ENCODE measurements at regions not wholly inside any gene's neighbourhood (a gene's known extent, or its start where the extent isn't known, plus 50 kb on each side); places are given as distances from the start of the nearest gene placed in this dataset.

DNA sequence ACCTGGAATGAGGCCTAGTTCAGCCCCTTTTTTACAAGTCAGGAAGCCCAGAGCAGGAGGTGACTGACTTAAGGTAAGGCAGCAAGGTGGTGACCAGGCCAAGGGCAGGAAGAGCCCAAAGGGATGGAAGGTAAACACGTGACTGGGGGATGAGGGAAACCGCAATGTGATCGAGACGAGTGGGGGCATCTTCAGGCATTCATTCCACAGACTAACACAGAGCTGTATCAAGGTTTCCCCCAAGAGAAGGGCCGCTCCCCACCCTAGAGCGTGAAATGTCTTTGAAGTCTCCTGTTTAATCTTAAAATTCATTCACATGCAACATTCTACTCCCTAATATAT, 76.3 kb upstream of the PIM1 start:
- DNase-seq (ENCODE audit: low read depth, low spot score): no peak
- H3K4me1 Mint-ChIP-seq: no peaks in the 10 kb centered on the region
- no peaks in the 10 kb centered on the region for H3K27me3 Mint-ChIP-seq (ENCODE audit: low read depth)
- H3K4me3 Mint-ChIP-seq: no peak overlapping the region
- no peak overlapping the region for H3K27ac Mint-ChIP-seq (ENCODE audit: unreplicated experiment)
- H3K9me3 Mint-ChIP-seq: no peaks in the 10 kb centered on the region
- H3K36me3 Mint-ChIP-seq (ENCODE audit: low read depth): no peaks in the 10 kb centered on the region
- TF ChIP-seq CTCF (conservative IDR thresholded peaks at IDR 0.05): no peak

- H3K36me3 Mint-ChIP-seq (ENCODE audit: low read depth): no peaks in the 10 kb centered on the region
- no peak overlapping the region for H3K27ac Mint-ChIP-seq (ENCODE audit: unreplicated experiment)
- H3K4me3 Mint-ChIP-seq: no peak overlapping the region
- no peaks in the 10 kb centered on the region for H3K27me3 Mint-ChIP-seq (ENCODE audit: low read depth)
- H3K9me3 Mint-ChIP-seq: no peaks in the 10 kb centered on the region
- TF ChIP-seq CTCF (conservative IDR thresholded peaks at IDR 0.05): no peak
- no peaks in the 10 kb centered on the region for H3K4me1 Mint-ChIP-seq
- no peak for DNase-seq (ENCODE audit: low read depth, low spot score)
Observed at GRCh38 chr6:37095997-37096396, 74.0 kb upstream of the PIM1 start.

DNA sequence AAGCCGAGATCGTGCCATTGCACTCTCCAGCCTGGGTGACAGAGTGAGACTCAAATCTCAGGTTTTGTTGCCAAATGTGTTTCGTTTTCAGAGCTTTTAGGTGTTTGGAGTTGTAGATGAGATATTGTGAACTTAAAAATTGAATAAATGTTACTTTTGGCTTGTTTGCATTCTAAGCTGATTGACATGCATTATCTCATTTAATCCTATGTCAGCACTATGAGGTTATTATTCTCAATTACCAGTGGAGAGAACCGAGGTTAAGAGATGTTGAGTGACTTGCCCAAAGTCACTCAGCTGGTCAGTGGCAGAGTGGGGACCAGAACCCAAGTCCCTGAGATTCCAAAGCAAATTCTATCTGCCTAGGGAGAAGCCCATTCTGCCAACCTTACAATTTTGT, 72.6 kb upstream of the PIM1 start:
- H3K27me3 Mint-ChIP-seq (ENCODE audit: low read depth): no peaks in the 10 kb centered on the region
- H3K27ac Mint-ChIP-seq (ENCODE audit: unreplicated experiment): no peak overlapping the region
- no peak overlapping the region for H3K4me3 Mint-ChIP-seq
- TF ChIP-seq CTCF (conservative IDR thresholded peaks at IDR 0.05): no peak
- peaks cover 7% of the 10 kb centered on the region for H3K4me1 Mint-ChIP-seq
- H3K9me3 Mint-ChIP-seq: no peaks in the 10 kb centered on the region
- no peak for DNase-seq (ENCODE audit: low read depth, low spot score)
- no peaks in the 10 kb centered on the region for H3K36me3 Mint-ChIP-seq (ENCODE audit: low read depth)

DNA sequence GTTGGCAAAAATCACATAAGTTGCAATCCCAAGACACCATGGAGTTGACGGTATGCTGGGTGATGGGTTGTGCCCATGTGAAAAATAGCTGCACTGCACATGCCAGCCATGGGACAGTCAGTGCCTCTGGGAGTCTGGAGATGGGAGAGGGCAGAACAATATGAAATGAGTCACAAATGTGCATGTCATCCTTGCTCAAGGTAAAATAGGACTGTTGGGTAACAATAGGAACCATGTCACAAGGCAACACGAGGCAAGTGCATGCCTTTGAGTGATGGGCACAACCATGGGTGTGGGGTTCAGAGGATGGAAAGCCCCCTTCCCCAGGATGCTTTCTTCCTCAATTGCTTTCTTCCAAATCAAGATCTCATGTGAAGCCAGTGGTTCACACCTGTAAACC, 70.5 kb upstream of the PIM1 start:
- peaks cover 24% of the 10 kb centered on the region for H3K4me1 Mint-ChIP-seq
- H3K9me3 Mint-ChIP-seq: no peaks in the 10 kb centered on the region
- H3K27ac Mint-ChIP-seq (ENCODE audit: unreplicated experiment): no peak overlapping the region
- H3K36me3 Mint-ChIP-seq (ENCODE audit: low read depth): no peaks in the 10 kb centered on the region
- no peak for DNase-seq (ENCODE audit: low read depth, low spot score)
- H3K27me3 Mint-ChIP-seq (ENCODE audit: low read depth): no peaks in the 10 kb centered on the region
- no peak for TF ChIP-seq CTCF (conservative IDR thresholded peaks at IDR 0.05)
- H3K4me3 Mint-ChIP-seq: no peak overlapping the region

DNA sequence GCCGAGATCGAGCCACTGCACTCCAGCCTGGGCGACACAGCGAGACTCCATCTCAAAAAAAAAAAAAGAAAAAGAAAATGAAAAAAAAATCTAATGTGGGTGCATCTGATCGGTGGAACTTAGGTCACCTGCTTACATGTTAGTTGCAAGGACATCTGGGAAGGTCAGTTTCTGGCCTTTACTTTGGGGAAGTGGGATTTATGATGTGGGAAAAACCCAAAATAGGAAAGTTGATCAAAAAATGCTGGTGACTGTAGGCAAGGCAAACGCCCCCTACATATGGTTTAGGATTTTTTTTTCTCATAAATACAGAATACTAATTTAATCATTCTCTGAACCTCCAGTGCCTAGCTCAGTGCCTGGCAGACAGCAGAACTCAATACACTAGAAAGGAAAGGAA, 69.2 kb upstream of the PIM1 start:
- TF ChIP-seq CTCF (conservative IDR thresholded peaks at IDR 0.05): no peak
- no peak for DNase-seq (ENCODE audit: low read depth, low spot score)
- Mint-ChIP-seq H3K36me3 (ENCODE audit: low read depth) (no peaks in the 10 kb centered on the region), H3K9me3 (no peaks in the 10 kb centered on the region), H3K27ac (ENCODE audit: unreplicated experiment) (peak overlapping the region; percentile 28), H3K4me3 (no peak overlapping the region), H3K27me3 (ENCODE audit: low read depth) (no peaks in the 10 kb centered on the region), H3K4me1 (peaks cover 37% of the 10 kb centered on the region)

GRCh38 chr6:37101991-37102298, 68.0 kb upstream of the PIM1 start:
- Mint-ChIP-seq H3K27me3 (ENCODE audit: low read depth) (no peaks in the 10 kb centered on the region), H3K4me3 (peak overlapping the region; percentile 11), H3K27ac (ENCODE audit: unreplicated experiment) (peak overlapping the region; percentile 89), H3K36me3 (ENCODE audit: low read depth) (no peaks in the 10 kb centered on the region), H3K4me1 (peaks cover 38% of the 10 kb centered on the region), H3K9me3 (no peaks in the 10 kb centered on the region)
- no peak for DNase-seq (ENCODE audit: low read depth, low spot score)
- TF ChIP-seq CTCF (conservative IDR thresholded peaks at IDR 0.05): no peak

All from neural crest cell (in vitro differentiated cells).